Activated naive CD4-positive, alpha-beta T cell treated with anti-CD3 and anti-CD28 coated beads for 36 hours (primary cell): ENCODE measurements at regions not wholly inside any gene's neighbourhood (a gene's known extent, or its start where the extent isn't known, plus 50 kb on each side); places are given as distances from the start of the nearest gene placed in this dataset.
"Not testable (repeated sequence)": the region's sequence is repeated elsewhere in the genome, so short reads cannot be mapped to it uniquely, and the experiment has no call there.

ENCODE experiments used
- CTCF ChIA-PET: fragments of 350-600 bp; sonication (Branson Sonifier 250); formaldehyde crosslinking; loops from one replicate; lab custom pipeline; 2021; ENCODE audit warnings: antibody characterized with exemption; lab: Charles Lee
- DNase-seq: peaks from one replicate; pipeline ENCODE4 v3.0.0-alpha.2; 2020
- H3K27ac Mint-ChIP-seq: one replicate; pipeline ENCODE4 v1.8.0; 2021; ENCODE audit warnings: mild to moderate bottlenecking, mixed read lengths
- H3K27me3 Mint-ChIP-seq: one replicate; pipeline ENCODE4 v1.8.0; 2021; ENCODE audit warnings: low read depth, mixed read lengths
- H3K36me3 Mint-ChIP-seq: one replicate; pipeline ENCODE4 v1.8.0; 2021; ENCODE audit warnings: low read depth, mixed read lengths
- H3K4me1 Mint-ChIP-seq: one replicate; pipeline ENCODE4 v1.8.0; 2021; ENCODE audit warnings: low read depth, mixed read lengths
- H3K4me3 Mint-ChIP-seq: one replicate; pipeline ENCODE4 v1.8.0; 2021; ENCODE audit warnings: mild to moderate bottlenecking, moderate library complexity, mixed read lengths
- H3K9me3 Mint-ChIP-seq: one replicate; pipeline ENCODE4 v1.8.0; 2021; ENCODE audit warnings: mixed read lengths
- intact Hi-C: fragments of 100-400 bp; cut with micrococcal nuclease; formaldehyde crosslinking; loops from one replicate; pipeline ENCODE4 v1.15.1; 2023

- not testable (repeated sequence) for H3K27ac Mint-ChIP-seq, H3K4me3 Mint-ChIP-seq
Observed at GRCh38 chr5:177941386-177941785, 54.7 kb downstream of the PROP1 start.

GRCh38 chr5:177939246-177940171 lies 56.5 kb downstream of the PROP1 start:
- intact Hi-C loops, H3K27me3 Mint-ChIP-seq, CTCF ChIA-PET, H3K36me3 Mint-ChIP-seq, H3K9me3 Mint-ChIP-seq, H3K27ac Mint-ChIP-seq: not testable (repeated sequence)
- Mint-ChIP-seq H3K4me1 (peaks cover 14% of the 10 kb centered on the region), H3K4me3 (peak overlapping the region; percentile 80)
- DNase-seq: peak; percentile 17

More at GRCh38 chr5:177941386-177941785, 54.7 kb downstream of the PROP1 start:
- CTCF ChIA-PET, intact Hi-C loops, H3K27me3 Mint-ChIP-seq, H3K9me3 Mint-ChIP-seq, DNase-seq, H3K36me3 Mint-ChIP-seq: not testable (repeated sequence)
- peaks cover 20% of the 10 kb centered on the region for H3K4me1 Mint-ChIP-seq

- H3K36me3 Mint-ChIP-seq, H3K27ac Mint-ChIP-seq, H3K9me3 Mint-ChIP-seq, CTCF ChIA-PET, H3K27me3 Mint-ChIP-seq, DNase-seq, intact Hi-C loops: not testable (repeated sequence)
- H3K4me3 Mint-ChIP-seq: peak overlapping the region; percentile 80
- peaks cover 14% of the 10 kb centered on the region for H3K4me1 Mint-ChIP-seq
Observed at GRCh38 chr5:177938767-177939166, 57.3 kb downstream of the PROP1 start.

GRCh38 chr5:177934233-177934632 lies 61.8 kb downstream of the PROP1 start:
- H3K27ac Mint-ChIP-seq, H3K9me3 Mint-ChIP-seq, CTCF ChIA-PET, H3K4me1 Mint-ChIP-seq, H3K27me3 Mint-ChIP-seq, H3K36me3 Mint-ChIP-seq, DNase-seq, H3K4me3 Mint-ChIP-seq, intact Hi-C loops: not testable (repeated sequence)

- H3K9me3 Mint-ChIP-seq, H3K4me1 Mint-ChIP-seq, H3K27me3 Mint-ChIP-seq, H3K27ac Mint-ChIP-seq, CTCF ChIA-PET, H3K36me3 Mint-ChIP-seq, H3K4me3 Mint-ChIP-seq, intact Hi-C loops, DNase-seq: not testable (repeated sequence)
Observed at GRCh38 chr5:177930269-177931022, 65.6 kb downstream of the PROP1 start.

- H3K4me3 Mint-ChIP-seq, H3K9me3 Mint-ChIP-seq, intact Hi-C loops, H3K4me1 Mint-ChIP-seq, DNase-seq, CTCF ChIA-PET, H3K27ac Mint-ChIP-seq, H3K36me3 Mint-ChIP-seq, H3K27me3 Mint-ChIP-seq: not testable (repeated sequence)
Observed at GRCh38 chr5:177929618-177930017, 66.4 kb downstream of the PROP1 start.

GRCh38 chr5:177927500-177927899 lies 68.5 kb downstream of the PROP1 start:
- H3K4me3 Mint-ChIP-seq, H3K27ac Mint-ChIP-seq, intact Hi-C loops, CTCF ChIA-PET, H3K4me1 Mint-ChIP-seq, H3K9me3 Mint-ChIP-seq, DNase-seq, H3K36me3 Mint-ChIP-seq, H3K27me3 Mint-ChIP-seq: not testable (repeated sequence)

- CTCF ChIA-PET, H3K27me3 Mint-ChIP-seq, intact Hi-C loops, H3K4me1 Mint-ChIP-seq, H3K36me3 Mint-ChIP-seq, H3K4me3 Mint-ChIP-seq, H3K9me3 Mint-ChIP-seq, DNase-seq, H3K27ac Mint-ChIP-seq: not testable (repeated sequence)
Observed at GRCh38 chr5:177924577-177924976, 71.5 kb downstream of the PROP1 start.

GRCh38 chr5:177923837-177924236 lies 72.2 kb downstream of the PROP1 start:
- H3K9me3 Mint-ChIP-seq, H3K27me3 Mint-ChIP-seq, H3K36me3 Mint-ChIP-seq, H3K4me3 Mint-ChIP-seq, H3K27ac Mint-ChIP-seq, CTCF ChIA-PET, DNase-seq, intact Hi-C loops, H3K4me1 Mint-ChIP-seq: not testable (repeated sequence)

- intact Hi-C loops, H3K9me3 Mint-ChIP-seq: not testable (repeated sequence)
Observed at GRCh38 chr5:177923189-177923588, 72.9 kb downstream of the PROP1 start.

GRCh38 chr5:177909261-177909660 lies 86.8 kb downstream of the PROP1 start:
- H3K4me3 Mint-ChIP-seq, CTCF ChIA-PET, H3K4me1 Mint-ChIP-seq, H3K27me3 Mint-ChIP-seq, H3K27ac Mint-ChIP-seq, H3K36me3 Mint-ChIP-seq, DNase-seq, H3K9me3 Mint-ChIP-seq, intact Hi-C loops: not testable (repeated sequence)

More at GRCh38 chr5:177923189-177923588, 72.9 kb downstream of the PROP1 start:
- H3K27me3 Mint-ChIP-seq, H3K4me1 Mint-ChIP-seq, H3K4me3 Mint-ChIP-seq, DNase-seq, H3K27ac Mint-ChIP-seq, CTCF ChIA-PET, H3K36me3 Mint-ChIP-seq: not testable (repeated sequence)

GRCh38 chr5:177902806-177903205 lies 93.2 kb downstream of the PROP1 start:
- H3K9me3 Mint-ChIP-seq, DNase-seq, CTCF ChIA-PET, intact Hi-C loops, H3K4me3 Mint-ChIP-seq, H3K27me3 Mint-ChIP-seq, H3K36me3 Mint-ChIP-seq, H3K27ac Mint-ChIP-seq, H3K4me1 Mint-ChIP-seq: not testable (repeated sequence)

- DNase-seq, CTCF ChIA-PET, H3K4me3 Mint-ChIP-seq, H3K9me3 Mint-ChIP-seq, intact Hi-C loops, H3K27ac Mint-ChIP-seq, H3K4me1 Mint-ChIP-seq, H3K27me3 Mint-ChIP-seq, H3K36me3 Mint-ChIP-seq: not testable (repeated sequence)
Observed at GRCh38 chr5:177900066-177900465, 96.0 kb downstream of the PROP1 start.
